IMR-90 (cell line): ENCODE measurements at regions not wholly inside any gene's neighbourhood (a gene's known extent, or its start where the extent isn't known, plus 50 kb on each side); places are given as distances from the start of the nearest gene placed in this dataset.

Source experiments
- ATAC-seq: fragments of 200-7000 bp; cut with Tn5 transposase; 2 replicates; pipeline ENCODE4 v1.9.1; 2020; ENCODE audit warnings: low read depth, mild to moderate bottlenecking, moderate library complexity
- BruUV-seq: library from RNA; stranded (reverse); fragments of 400-500 nt; replicated peaks from 2 replicates; lab custom pipeline; 2021; lab: Mats Ljungman, UMichigan
- CTCF ChIA-PET: fragments of 300-600 bp; formaldehyde crosslinking; extraction: SDS; loops from one replicate; lab custom pipeline; 2021; ENCODE audit warnings: antibody characterized with exemption; lab: Yijun Ruan, JAX
- POLR2A ChIA-PET: fragments of 300-600 bp; sonication (Branson Sonifier 250); formaldehyde crosslinking; loops from one replicate; lab custom pipeline; 2022; ENCODE audit warnings: antibody characterized with exemption; ENCODE audit not compliant: unreplicated experiment; lab: Charles Lee
- DNase-seq: peaks from one replicate; pipeline ENCODE4 v3.0.0; 2013
- H2AFZ ChIP-seq: replicated peaks from 2 replicates; pipeline ENCODE3; 2013; ENCODE audit warnings: low read length, mild to moderate bottlenecking; ENCODE audit not compliant: poor library complexity
- H2AK5ac ChIP-seq: 2 replicates; pipeline ENCODE4 v1.6.1; 2013; ENCODE audit warnings: low read depth, low read length, inconsistent platforms
- H2AK9ac ChIP-seq: replicated peaks from 2 replicates; pipeline ENCODE3; 2013; ENCODE audit warnings: mild to moderate bottlenecking, low read depth, low read length, moderate library complexity; ENCODE audit not compliant: poor library complexity
- H2BK120ac ChIP-seq: 2 replicates; pipeline ENCODE4 v1.6.1; 2013; ENCODE audit warnings: low read depth, low read length, inconsistent platforms
- H2BK15ac ChIP-seq: 3 replicates; pipeline ENCODE4 v1.6.1; 2013; ENCODE audit warnings: low read depth, low read length, inconsistent platforms
- H2BK20ac ChIP-seq: 2 replicates; pipeline ENCODE4 v1.6.1; 2013; ENCODE audit warnings: low read depth, mild to moderate bottlenecking, inconsistent platforms, low read length, moderate library complexity
- H2BK5ac ChIP-seq: 2 replicates; pipeline ENCODE4 v1.6.1; 2013; ENCODE audit warnings: mild to moderate bottlenecking, low read depth, low read length, inconsistent platforms; ENCODE audit not compliant: poor library complexity, severe bottlenecking
- H3K14ac ChIP-seq: replicated peaks from 2 replicates; pipeline ENCODE4 v1.6.1; 2013; ENCODE audit warnings: low read depth, low read length, inconsistent platforms
- H3K18ac ChIP-seq: 2 replicates; pipeline ENCODE4 v1.6.1; 2013; ENCODE audit warnings: low read depth, low read length, control low read depth
- H3K23ac ChIP-seq: 2 replicates; pipeline ENCODE4 v1.6.1; 2013; ENCODE audit warnings: low read depth, low read length, inconsistent platforms
- H3K27ac ChIP-seq: 2 replicates; pipeline ENCODE4 v1.5.1; 2013; ENCODE audit warnings: mild to moderate bottlenecking, control low read depth, low read length; ENCODE audit not compliant: insufficient read depth
- H3K27me3 ChIP-seq: 2 replicates; pipeline ENCODE4 v1.6.1; 2013; ENCODE audit warnings: low read length; ENCODE audit not compliant: control insufficient read depth, insufficient read depth
- H3K36me3 ChIP-seq: 2 replicates; pipeline ENCODE4 v1.6.1; 2013; ENCODE audit warnings: low read length, mixed read lengths; ENCODE audit not compliant: control insufficient read depth, insufficient read depth
- H3K4ac ChIP-seq: 2 replicates; pipeline ENCODE4 v1.6.1; 2013; ENCODE audit warnings: low read depth, low read length, inconsistent platforms
- H3K4me1 ChIP-seq: 2 replicates; pipeline ENCODE4 v1.6.1; 2013; ENCODE audit warnings: low read length, mixed read lengths; ENCODE audit not compliant: control insufficient read depth, insufficient read depth
- H3K4me2 ChIP-seq: 2 replicates; pipeline ENCODE4 v1.6.1; 2013; ENCODE audit warnings: low read depth, mild to moderate bottlenecking, control low read depth, low read length, moderate library complexity
- H3K4me3 ChIP-seq: 2 replicates; pipeline ENCODE4 v1.5.1; 2013; ENCODE audit warnings: low read depth, mild to moderate bottlenecking, control low read depth, low read length, moderate library complexity; ENCODE audit not compliant: insufficient read depth
- H3K56ac ChIP-seq: 2 replicates; pipeline ENCODE4 v1.6.1; 2013; ENCODE audit warnings: low read length, inconsistent platforms; ENCODE audit not compliant: insufficient read depth; ENCODE audit errors: extremely low read depth
- H3K79me1 ChIP-seq, 2 experiments: 2 replicates each; pipeline ENCODE4 v1.6.1; 2013; ENCODE audit warnings: low read length in 2 of 2, inconsistent platforms in 1 of 2, low read depth in 1 of 2
- H3K9ac ChIP-seq: 2 replicates; pipeline ENCODE4 v1.6.1; 2013; ENCODE audit warnings: low read depth, low read length, control low read depth
- H3K9me1 ChIP-seq: 2 replicates; pipeline ENCODE4 v1.6.1; 2013; ENCODE audit warnings: low read length, inconsistent platforms; ENCODE audit not compliant: insufficient read depth
- H3K9me3 ChIP-seq: 2 replicates; pipeline ENCODE4 v1.6.1; 2013; ENCODE audit warnings: low read length; ENCODE audit not compliant: control insufficient read depth, insufficient read depth
- H4K20me1 ChIP-seq: 2 replicates; pipeline ENCODE4 v1.6.1; 2013; ENCODE audit warnings: low read length, inconsistent platforms; ENCODE audit not compliant: insufficient read depth
- H4K5ac ChIP-seq: 2 replicates; pipeline ENCODE4 v1.6.1; 2013; ENCODE audit warnings: mild to moderate bottlenecking, low read depth, low read length, control low read depth
- H4K8ac ChIP-seq, 2 experiments: 2 replicates each; pipeline ENCODE4 v1.6.1; 2013; ENCODE audit warnings: low read depth in 2 of 2, low read length in 2 of 2, control low read depth in 1 of 2, inconsistent platforms in 1 of 2
- H4K91ac ChIP-seq: 2 replicates; pipeline ENCODE4 v1.6.1; 2013; ENCODE audit warnings: low read depth, low read length, inconsistent platforms; ENCODE audit not compliant: insufficient read depth
- BHLHE40 ChIP-seq: fragments of 150-350 bp; IDR thresholded peaks from 2 replicates; pipeline ENCODE4 v1.6.1; 2016; ENCODE audit warnings: mild to moderate bottlenecking, low read depth, low read length
- RAD21 ChIP-seq: IDR thresholded peaks from 2 replicates; pipeline ENCODE4 v1.6.1; 2012; ENCODE audit warnings: low read length, improper control_type of control experiment
- SMC3 ChIP-seq: fragments of 150-350 bp; IDR thresholded peaks from 2 replicates; pipeline ENCODE4 v1.6.1; 2016; ENCODE audit warnings: low read depth, mild to moderate bottlenecking, antibody characterized with exemption, low read length, moderate library complexity
- WGBS, 2 experiments: methylation state at CpG; one replicate each; pipeline versions ENCODE4 v1.1.5 to v1.1.7; 2013; ENCODE audit warnings: missing lambda C conversion rate in 2 of 2; ENCODE audit not compliant: insufficient read length in 1 of 2; ENCODE audit errors: extremely low coverage in 2 of 2; 5-methylcytosine and 5-hydroxymethylcytosine counted together
- dilution Hi-C: fragments of 300-500 bp; cut with HindIII; formaldehyde crosslinking; loops from one replicate; pipeline ENCODE4 v1.14.3; 2018; ENCODE audit warnings: low sequenced_read_pairs; ENCODE audit not compliant: unreplicated experiment
- in situ Hi-C: fragments of 300-500 bp; cut with MboI; formaldehyde crosslinking; loops from 3 replicates; pipeline ENCODE4 v1.14.3; 2019; ENCODE audit warnings: low sequenced_read_pairs, inconsistent platforms, mixed read lengths
- intact Hi-C: fragments of 100-400 bp; cut with micrococcal nuclease; formaldehyde crosslinking; loops from 2 replicates; pipeline ENCODE4 v1.10.0; 2022

GRCh38 chr13:44819772-44820171, 169.5 kb downstream of the NUFIP1 start:
- Histone ChIP-seq H3K9me3 (no peaks in the 10 kb centered on the region), H3K18ac (no peak overlapping the region; the same call in 1 of the 2 replicates), H3K36me3 (no peaks in the 10 kb centered on the region), H3K9ac (no peak overlapping the region), H3K23ac (no peak overlapping the region), H3K79me1 (0 out of 4 replicates have a peak, but pooled peaks cover 0 to 6% of the 10 kb centered on the region in 2 experiments), H3K14ac (no peak overlapping the region), H2BK20ac (0 out of 2 replicates have a peak overlapping the region, but pooled peaks have one; percentile 7), H3K56ac (no peak overlapping the region), H4K5ac (no peak overlapping the region), H4K91ac (no peak overlapping the region), H2AK9ac (no peak overlapping the region), H3K4me1 (peaks cover 22% of the 10 kb centered on the region), H2BK15ac (no peak overlapping the region), H2AFZ (no peak overlapping the region), H4K20me1 (no peaks in the 10 kb centered on the region), H2BK120ac (peak overlapping the region; percentile 81; the same call in 1 of the 2 replicates), H2BK5ac (peak overlapping the region; percentile 92), H3K4me3 (no peak overlapping the region), H3K27ac (no peak overlapping the region), H3K27me3 (no peaks in the 10 kb centered on the region), H3K9me1 (peaks cover 29% of the 10 kb centered on the region), H3K4ac (no peak overlapping the region), H4K8ac (0 out of 4 replicates have a peak overlapping the region, but pooled peaks of 1 of the 2 experiments have one; percentile 57), H2AK5ac (no peak overlapping the region), H3K4me2 (no peak overlapping the region; the same call in 1 of the 2 replicates)
- TF ChIP-seq RAD21 (peak; percentile 3; the same call in 1 of the 2 replicates), BHLHE40 (peak; percentile 28; the same call in 1 of the 2 replicates), SMC3 (no peak)
- in situ Hi-C loops, result no loop called here
- CTCF ChIA-PET, result no interaction called here
- intact Hi-C loops, result loop anchor here (5.0 to 10.0 kb wide), 5 partner anchors 97 to 335 kb away; partner anchors contain the start of gene TSC22D1
- WGBS, 2 experiments, result no CpG with 5 or more reads among the region's 6 CpGs
- peak; percentile 70 for ATAC-seq
- dilution Hi-C loops, result no loop called here
- POLR2A ChIA-PET, result no interaction called here
- DNase-seq, result peak; percentile 88
- BruUV-seq, result no TSS peak
